GM21717 (cell line): ENCODE measurements at regions not wholly inside any gene's neighbourhood (a gene's known extent, or its start where the extent isn't known, plus 50 kb on each side); places are given as distances from the start of the nearest gene placed in this dataset.
"Not testable (repeated sequence)": the region's sequence is repeated elsewhere in the genome, so short reads cannot be mapped to it uniquely, and the experiment has no call there.

ENCODE experiments used
- ATAC-seq: cut with Tn5 transposase; IDR thresholded peaks from one replicate; pipeline ENCODE4 v1.9.1; 2021; ENCODE audit warnings: mild to moderate bottlenecking, moderate library complexity; ENCODE audit not compliant: unreplicated experiment

- ATAC-seq, result not testable (repeated sequence)
Observed at GRCh38 chr2:111282162-111282561, 161.4 kb downstream of the BCL2L11 start.

- ATAC-seq, result not testable (repeated sequence)
Observed at GRCh38 chr2:111287646-111288568, 167.2 kb downstream of the BCL2L11 start.

- not testable (repeated sequence) for ATAC-seq
Observed at GRCh38 chr2:111290370-111290769, 169.7 kb downstream of the BCL2L11 start.

- ATAC-seq, result not testable (repeated sequence)
Observed at GRCh38 chr2:111291566-111291965, 170.9 kb downstream of the BCL2L11 start.

- ATAC-seq, result not testable (repeated sequence)
Observed at GRCh38 chr2:111292232-111292968, 171.7 kb downstream of the BCL2L11 start.

GRCh38 chr2:111294699-111295098 is 174.0 kb downstream of the BCL2L11 start:
- ATAC-seq, result not testable (repeated sequence)

- ATAC-seq, result not testable (repeated sequence)
Observed at GRCh38 chr2:111296122-111296804, 175.5 kb downstream of the BCL2L11 start.

GRCh38 chr2:111297128-111297527 is 176.4 kb downstream of the BCL2L11 start:
- ATAC-seq, result not testable (repeated sequence)

GRCh38 chr2:111298927-111299326 is 178.2 kb downstream of the BCL2L11 start:
- ATAC-seq, result not testable (repeated sequence)

- ATAC-seq, result not testable (repeated sequence)
Observed at GRCh38 chr2:111299635-111300034, 178.9 kb downstream of the BCL2L11 start.

- ATAC-seq, result not testable (repeated sequence)
Observed at GRCh38 chr2:111301677-111302076, 181.0 kb downstream of the BCL2L11 start.

GRCh38 chr2:111302397-111303218 is 181.9 kb downstream of the BCL2L11 start:
- not testable (repeated sequence) for ATAC-seq

- ATAC-seq, result not testable (repeated sequence)
Observed at GRCh38 chr2:111307302-111307701, 186.6 kb downstream of the BCL2L11 start.

GRCh38 chr2:111309231-111310075 is 188.7 kb downstream of the BCL2L11 start:
- ATAC-seq, result not testable (repeated sequence)

GRCh38 chr2:111310395-111310794 is 189.7 kb downstream of the BCL2L11 start:
- not testable (repeated sequence) for ATAC-seq

- not testable (repeated sequence) for ATAC-seq
Observed at GRCh38 chr2:111311568-111311967, 190.9 kb downstream of the BCL2L11 start.

- not testable (repeated sequence) for ATAC-seq
Observed at GRCh38 chr2:111312897-111313607, 192.3 kb downstream of the BCL2L11 start.

- ATAC-seq, result not testable (repeated sequence)
Observed at GRCh38 chr2:111313711-111314110, 193.0 kb downstream of the BCL2L11 start.
